Mammary epithelial cell (primary cell): ENCODE measurements at regions not wholly inside any gene's neighbourhood (a gene's known extent, or its start where the extent isn't known, plus 50 kb on each side); places are given as distances from the start of the nearest gene placed in this dataset.

Experiments
- EZH2 ChIP-seq: IDR thresholded peaks from 2 replicates; pipeline ENCODE4 v1.6.1; 2012; ENCODE audit warnings: low read length, inconsistent platforms, borderline replicate concordance
- TF ChIP-seq, protein P1 (sequence below), 2 donors: IDR thresholded peaks in 1 of 2; conservative IDR thresholded peaks in 1 of 2; 2 replicates each; pipeline ENCODE4 v1.5.1; 2011 to 2012; ENCODE audit warnings: inconsistent platforms in 2 of 2, low read length in 2 of 2, mild to moderate bottlenecking in 2 of 2, control low read depth in 1 of 2, low read depth in 1 of 2; ENCODE audit not compliant: insufficient read depth in 1 of 2; ENCODE audit errors: extremely low read depth in 1 of 2

DNA sequence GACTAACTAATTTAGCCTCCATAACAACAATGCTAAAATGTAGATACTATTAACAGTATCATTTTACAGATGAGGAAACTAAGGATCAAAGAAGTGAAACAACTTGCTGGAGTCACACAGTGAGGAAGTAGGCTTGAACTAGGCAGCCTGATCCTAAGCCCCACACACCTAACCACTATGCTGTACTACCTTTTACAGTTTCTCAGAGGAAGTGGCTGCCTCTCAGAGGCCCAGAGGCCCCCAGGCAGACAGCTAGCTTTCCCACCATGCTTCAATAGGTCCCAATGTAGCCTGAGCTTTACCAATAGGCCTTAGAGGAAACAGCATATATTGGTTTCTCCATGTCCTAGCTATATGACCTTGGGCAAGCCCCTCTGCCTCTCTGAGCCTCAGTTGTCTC is 69.4 kb upstream of the PJA1 start:
- TF ChIP-seq, protein P1, sequence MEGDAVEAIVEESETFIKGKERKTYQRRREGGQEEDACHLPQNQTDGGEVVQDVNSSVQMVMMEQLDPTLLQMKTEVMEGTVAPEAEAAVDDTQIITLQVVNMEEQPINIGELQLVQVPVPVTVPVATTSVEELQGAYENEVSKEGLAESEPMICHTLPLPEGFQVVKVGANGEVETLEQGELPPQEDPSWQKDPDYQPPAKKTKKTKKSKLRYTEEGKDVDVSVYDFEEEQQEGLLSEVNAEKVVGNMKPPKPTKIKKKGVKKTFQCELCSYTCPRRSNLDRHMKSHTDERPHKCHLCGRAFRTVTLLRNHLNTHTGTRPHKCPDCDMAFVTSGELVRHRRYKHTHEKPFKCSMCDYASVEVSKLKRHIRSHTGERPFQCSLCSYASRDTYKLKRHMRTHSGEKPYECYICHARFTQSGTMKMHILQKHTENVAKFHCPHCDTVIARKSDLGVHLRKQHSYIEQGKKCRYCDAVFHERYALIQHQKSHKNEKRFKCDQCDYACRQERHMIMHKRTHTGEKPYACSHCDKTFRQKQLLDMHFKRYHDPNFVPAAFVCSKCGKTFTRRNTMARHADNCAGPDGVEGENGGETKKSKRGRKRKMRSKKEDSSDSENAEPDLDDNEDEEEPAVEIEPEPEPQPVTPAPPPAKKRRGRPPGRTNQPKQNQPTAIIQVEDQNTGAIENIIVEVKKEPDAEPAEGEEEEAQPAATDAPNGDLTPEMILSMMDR (conservative IDR thresholded peaks at IDR 0.05 in 1 of 2, IDR thresholded peaks at IDR 0.05 in 1 of 2; ENCODE audit: extremely low read depth in 1 of 2, insufficient read depth in 1 of 2, low read depth in 1 of 2, low read length in 2 of 2): no peak
- no peak for TF ChIP-seq EZH2
